H7 (cell line): ENCODE measurements at regions not wholly inside any gene's neighbourhood (a gene's known extent, or its start where the extent isn't known, plus 50 kb on each side); places are given as distances from the start of the nearest gene placed in this dataset.
"Not testable (repeated sequence)": the region's sequence is repeated elsewhere in the genome, so short reads cannot be mapped to it uniquely, and the experiment has no call there.

Experiments
- DNase-seq: peaks from one replicate; pipeline ENCODE4 v3.0.0; 2012
- H3K27me3 ChIP-seq: 2 replicates; pipeline ENCODE4 v1.6.0; 2011; ENCODE audit warnings: mild to moderate bottlenecking, low read length; ENCODE audit not compliant: control insufficient read depth, insufficient read depth
- H3K36me3 ChIP-seq: replicated peaks from 2 replicates; pipeline ENCODE4 v1.5.1; 2011; ENCODE audit warnings: low read length; ENCODE audit not compliant: control insufficient read depth, insufficient read depth
- H3K4me3 ChIP-seq: 2 replicates; pipeline ENCODE4 v1.5.1; 2011; ENCODE audit warnings: low read depth, mild to moderate bottlenecking, control low read depth, low read length, moderate library complexity; ENCODE audit not compliant: insufficient read depth

DNA sequence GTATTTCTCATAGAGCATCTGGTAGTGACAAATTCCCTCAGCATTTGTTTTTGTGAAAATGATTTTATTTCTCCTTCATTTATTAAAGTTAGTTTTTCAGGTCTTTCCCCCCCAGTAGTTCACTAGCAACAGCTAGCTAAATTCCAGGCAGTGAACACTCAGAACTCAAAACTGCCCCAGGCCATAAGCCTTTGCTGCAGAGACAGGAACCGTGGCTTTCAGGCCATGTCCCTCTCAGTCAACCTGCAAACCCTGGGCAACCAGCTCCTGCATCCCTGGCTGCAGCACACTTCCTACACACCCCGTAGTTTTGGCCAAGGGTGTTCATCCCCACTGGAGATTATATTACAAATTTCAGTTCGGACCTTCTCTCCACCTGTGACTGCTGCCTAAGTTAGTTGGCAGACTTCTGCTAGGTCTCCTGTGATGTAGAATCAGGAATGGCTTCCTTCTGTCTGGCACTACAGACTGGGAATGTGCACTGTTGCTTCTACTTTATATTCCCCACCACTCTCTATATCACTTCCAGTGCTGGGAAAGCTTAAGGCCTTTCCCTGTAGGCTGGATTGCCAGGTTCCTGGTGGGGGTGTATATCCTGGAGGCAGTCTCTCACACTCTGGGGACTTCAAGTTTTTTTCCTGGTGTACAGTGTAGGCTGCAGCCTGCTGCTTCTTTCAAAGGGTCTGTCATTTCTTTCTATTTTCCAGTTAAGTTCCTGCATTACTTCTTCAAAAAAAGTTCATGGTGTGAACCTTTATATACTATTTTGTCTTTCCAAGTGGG is 924.4 kb upstream of the LRFN5 start:
- H3K4me3 ChIP-seq, result no peak overlapping the region
- no peaks in the 10 kb centered on the region for H3K36me3 ChIP-seq
- H3K27me3 ChIP-seq, result no peaks in the 10 kb centered on the region
- DNase-seq, result no peak

DNA sequence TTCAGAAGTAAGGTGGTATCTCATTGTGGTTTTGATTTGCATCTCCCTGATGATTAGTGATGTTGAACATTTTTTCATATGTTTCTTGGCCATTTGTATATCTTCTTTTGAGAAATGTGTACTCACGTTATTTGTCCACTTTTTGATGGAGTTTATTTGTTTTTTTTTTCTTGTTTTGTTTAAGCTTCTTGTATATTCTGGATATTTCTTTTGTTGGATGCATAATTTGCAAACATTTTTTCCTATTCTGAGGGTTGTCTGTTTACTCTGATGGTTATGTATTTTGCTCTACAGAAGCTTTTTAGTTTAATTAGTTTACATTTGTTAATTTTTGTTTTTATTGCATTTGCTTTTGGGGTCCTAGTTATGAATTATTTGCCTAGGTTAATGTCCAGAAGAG is 927.4 kb upstream of the LRFN5 start:
- H3K27me3 ChIP-seq, result no peaks in the 10 kb centered on the region
- no peaks in the 10 kb centered on the region for H3K36me3 ChIP-seq
- no peak overlapping the region for H3K4me3 ChIP-seq
- no peak for DNase-seq

GRCh38 chr14:40677206-40677605 is 929.5 kb upstream of the LRFN5 start:
- H3K27me3 ChIP-seq, H3K36me3 ChIP-seq, DNase-seq, H3K4me3 ChIP-seq: not testable (repeated sequence)

DNA sequence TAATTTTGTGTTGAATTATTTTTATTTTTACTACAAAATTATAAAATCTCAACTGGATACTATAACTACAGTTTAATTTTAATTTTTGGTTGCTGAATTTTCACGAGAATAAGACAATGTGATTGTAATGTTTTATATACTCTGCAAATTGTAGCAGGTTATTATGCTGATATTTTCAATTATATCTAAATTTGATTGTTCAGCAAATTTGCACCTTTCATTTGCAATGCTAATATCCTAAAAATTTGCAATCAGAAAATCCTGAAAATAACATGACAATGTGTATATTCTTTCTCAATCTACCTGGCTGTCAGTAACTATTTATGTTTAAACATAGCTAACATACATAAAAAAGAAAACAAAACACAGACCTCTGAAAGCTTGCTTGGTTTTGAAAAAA is 932.2 kb upstream of the LRFN5 start:
- Histone ChIP-seq H3K4me3 (no peak overlapping the region), H3K36me3 (no peaks in the 10 kb centered on the region), H3K27me3 (no peaks in the 10 kb centered on the region)
- DNase-seq, result no peak

DNA sequence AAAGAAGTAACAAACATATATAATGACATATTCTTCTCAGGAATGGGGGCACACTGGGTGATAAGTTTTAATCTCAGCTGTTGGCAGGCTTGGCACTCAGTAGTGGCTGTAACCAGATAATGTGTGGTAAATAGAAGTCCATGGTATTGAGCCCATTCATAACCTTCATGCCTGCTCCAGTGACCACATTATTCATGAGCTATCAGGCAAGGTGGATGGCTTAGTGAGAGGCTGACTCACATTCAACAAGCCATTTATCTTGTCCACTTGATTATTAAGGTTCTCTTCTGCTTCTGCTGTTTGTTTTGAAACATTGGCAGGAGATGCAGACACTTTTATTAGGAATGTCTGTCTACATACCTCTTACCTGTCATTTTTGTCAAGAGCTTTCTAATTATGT is 950.4 kb upstream of the LRFN5 start:
- DNase-seq, result no peak
- H3K27me3 ChIP-seq, result no peaks in the 10 kb centered on the region
- no peaks in the 10 kb centered on the region for H3K36me3 ChIP-seq
- H3K4me3 ChIP-seq, result no peak overlapping the region

DNA sequence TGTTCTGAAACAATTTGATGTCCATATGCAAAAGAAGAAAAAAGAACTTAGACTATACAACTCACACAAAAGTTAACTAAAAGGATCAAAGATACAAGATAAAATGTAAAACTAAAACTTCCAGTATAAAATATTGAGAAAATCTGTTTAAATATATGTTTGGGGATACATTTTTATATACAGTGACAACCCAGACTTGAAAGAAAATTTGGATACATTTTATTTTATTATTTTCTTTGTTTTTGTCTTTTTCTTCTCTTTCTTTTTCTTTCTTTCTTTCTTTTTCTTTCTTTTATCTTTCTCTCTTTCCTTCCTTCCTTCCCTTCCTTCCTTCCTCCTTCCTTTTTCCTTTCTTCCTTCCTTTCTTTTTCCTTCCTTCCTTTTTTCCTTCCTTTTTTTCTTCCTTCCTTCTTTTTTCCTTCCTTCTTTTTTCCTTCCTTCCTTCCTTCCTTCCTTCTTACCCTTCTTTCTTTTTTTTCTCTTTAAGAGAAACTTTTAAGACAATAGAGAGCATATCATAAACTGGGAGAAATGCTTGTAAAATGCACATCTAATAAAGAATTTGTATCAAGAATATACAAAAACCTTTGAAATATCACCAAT is 954.5 kb upstream of the LRFN5 start:
- Histone ChIP-seq H3K4me3 (no peak overlapping the region), H3K27me3 (no peaks in the 10 kb centered on the region), H3K36me3 (no peaks in the 10 kb centered on the region)
- DNase-seq, result no peak

DNA sequence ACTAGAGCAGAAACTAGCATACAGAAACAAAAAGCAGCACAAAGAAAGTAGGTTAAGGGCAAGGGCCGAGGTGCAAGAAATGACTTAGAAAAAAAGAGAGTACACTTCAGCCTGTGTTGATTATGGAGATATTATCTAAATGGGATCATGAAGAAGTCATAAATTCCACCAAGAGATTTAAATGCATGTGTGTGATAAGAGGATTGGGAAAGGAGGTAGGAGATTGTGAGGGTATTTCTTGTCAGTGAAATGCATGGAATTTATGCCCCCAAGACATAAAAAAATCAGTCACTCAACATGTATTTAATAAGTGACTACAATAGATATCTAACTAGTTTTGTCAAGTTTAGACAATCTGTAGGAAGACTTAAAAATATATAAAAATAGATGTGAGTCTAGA is 976.2 kb upstream of the LRFN5 start:
- H3K27me3 ChIP-seq, result no peaks in the 10 kb centered on the region
- peak overlapping the region; percentile 44; the same call in 1 of the 2 replicates for H3K4me3 ChIP-seq
- DNase-seq, result no peak
- no peaks in the 10 kb centered on the region for H3K36me3 ChIP-seq

DNA sequence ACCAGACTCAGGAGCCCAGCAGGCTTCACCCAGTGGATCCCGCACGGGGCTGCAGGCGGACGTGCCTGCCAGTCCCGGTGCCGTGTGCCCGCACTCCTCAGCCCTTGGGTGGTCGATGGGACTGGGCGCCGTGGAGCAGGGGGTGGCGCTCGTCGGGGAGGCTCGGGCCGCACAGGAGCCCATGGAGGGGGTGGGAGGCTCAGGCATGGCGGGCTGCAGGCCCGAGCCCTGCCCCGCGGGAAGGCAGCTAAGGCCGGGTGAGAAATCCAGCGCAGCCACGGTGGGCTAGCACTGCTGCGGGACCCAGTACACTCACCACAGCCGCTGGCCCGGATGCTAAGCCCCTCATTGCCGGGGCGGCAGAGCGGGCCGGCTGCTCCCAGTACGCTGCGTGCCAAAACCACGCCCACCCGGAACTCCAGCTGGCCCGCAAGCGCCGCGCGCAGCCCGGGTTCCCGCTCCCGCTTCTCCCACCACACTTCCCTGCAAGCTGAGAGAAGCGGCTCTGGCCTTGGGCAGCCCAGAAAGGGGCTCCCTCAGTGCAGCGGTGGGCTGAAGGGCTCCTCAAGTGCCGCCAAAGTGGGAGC is 977.0 kb upstream of the LRFN5 start:
- H3K27me3 ChIP-seq, H3K36me3 ChIP-seq: not testable (repeated sequence)
- H3K4me3 ChIP-seq, result peak overlapping the region; percentile 44
- peak; percentile 48 for DNase-seq

DNA sequence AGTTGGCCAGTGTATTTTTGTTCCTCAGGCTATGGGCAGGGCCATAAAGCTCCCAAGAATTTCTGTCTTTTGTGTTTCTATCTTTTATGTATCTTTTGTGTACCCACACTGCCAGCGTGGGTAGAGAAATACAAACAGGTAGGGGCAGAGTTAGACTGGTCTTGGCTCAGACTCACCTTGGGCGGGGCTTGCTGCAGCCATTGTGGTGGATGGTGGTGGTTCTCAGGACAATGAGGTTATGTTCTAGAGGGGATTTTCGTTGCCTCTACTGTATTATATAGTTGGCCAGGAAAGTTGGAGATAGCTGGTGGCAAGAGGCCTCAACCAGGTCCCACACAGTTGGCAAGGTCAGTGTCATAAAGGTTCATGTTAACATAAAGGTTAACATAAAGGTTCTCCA is 977.5 kb upstream of the LRFN5 start:
- Histone ChIP-seq H3K27me3 (no peaks in the 10 kb centered on the region), H3K36me3 (no peaks in the 10 kb centered on the region), H3K4me3 (peak overlapping the region; percentile 44)
- no peak for DNase-seq

GRCh38 chr14:40623643-40624042 is 983.0 kb upstream of the LRFN5 start:
- no peak for DNase-seq
- no peaks in the 10 kb centered on the region for H3K36me3 ChIP-seq

DNA sequence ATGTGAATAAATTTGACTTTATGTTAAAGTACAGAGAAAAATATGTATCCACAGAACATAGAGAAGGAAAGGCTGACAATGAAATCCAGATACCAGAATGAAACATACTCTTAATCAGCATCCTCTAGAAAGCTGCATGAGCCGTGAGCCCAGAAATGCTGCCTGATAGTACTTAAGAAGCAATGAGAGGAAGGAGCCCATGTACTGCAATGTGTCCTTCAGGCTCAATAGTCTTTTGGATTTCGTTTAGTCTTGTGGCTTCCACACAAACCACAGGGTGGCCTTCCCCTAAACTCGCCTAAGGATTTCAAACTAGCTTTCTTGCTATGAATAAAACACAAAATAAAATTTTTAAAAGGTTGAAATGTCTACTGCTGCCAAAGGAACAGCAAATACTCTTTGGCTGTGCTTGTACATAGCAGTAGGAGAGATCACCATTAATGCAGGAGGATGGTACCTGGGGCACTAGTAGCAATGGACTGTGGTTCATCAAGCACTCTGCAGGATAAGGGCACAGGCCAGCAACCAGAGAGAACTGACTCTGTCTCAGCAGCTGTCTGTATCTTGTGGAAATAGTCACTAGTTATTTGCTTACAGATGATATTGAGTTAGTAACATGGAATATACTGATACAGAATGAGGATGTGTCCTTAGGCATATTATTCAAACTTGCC is 988.3 kb upstream of the LRFN5 start:
- Histone ChIP-seq H3K27me3 (no peaks in the 10 kb centered on the region), H3K36me3 (no peaks in the 10 kb centered on the region), H3K4me3 (no peak overlapping the region)
- DNase-seq, result no peak

More at GRCh38 chr14:40623643-40624042, 983.0 kb upstream of the LRFN5 start:
- H3K4me3 ChIP-seq, result no peak overlapping the region
- H3K27me3 ChIP-seq, result no peaks in the 10 kb centered on the region

GRCh38 chr14:40616579-40616978 is 990.1 kb upstream of the LRFN5 start:
- H3K4me3 ChIP-seq, result no peak overlapping the region
- H3K27me3 ChIP-seq, result no peaks in the 10 kb centered on the region
- no peak for DNase-seq
- H3K36me3 ChIP-seq, result no peaks in the 10 kb centered on the region

GRCh38 chr14:40601063-40601462 is 1005.6 kb upstream of the LRFN5 start:
- no peaks in the 10 kb centered on the region for H3K27me3 ChIP-seq
- no peak for DNase-seq
- H3K36me3 ChIP-seq, result no peaks in the 10 kb centered on the region

DNA sequence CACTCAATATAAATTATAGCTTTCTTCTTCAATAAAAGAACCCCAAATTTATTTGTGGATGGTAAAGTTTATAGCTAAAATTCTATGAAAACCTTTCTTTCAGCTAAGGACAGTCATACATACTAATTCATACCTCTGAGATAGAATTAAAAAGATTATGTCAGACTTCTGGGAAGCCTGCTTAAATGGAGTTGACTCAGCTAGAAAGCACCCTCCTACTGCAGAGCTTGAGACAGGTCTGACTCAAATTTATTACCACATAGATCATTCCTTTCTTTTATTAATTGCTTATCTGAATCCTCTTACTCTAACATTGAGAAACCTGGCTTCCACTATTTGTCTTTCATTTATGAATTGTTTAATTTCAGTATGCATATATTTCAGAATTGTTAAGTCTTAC is 1007.0 kb upstream of the LRFN5 start:
- H3K4me3 ChIP-seq, result no peak overlapping the region
- no peaks in the 10 kb centered on the region for H3K27me3 ChIP-seq
- no peak for DNase-seq
- no peaks in the 10 kb centered on the region for H3K36me3 ChIP-seq

More at GRCh38 chr14:40601063-40601462, 1005.6 kb upstream of the LRFN5 start:
- H3K4me3 ChIP-seq, result no peak overlapping the region

DNA sequence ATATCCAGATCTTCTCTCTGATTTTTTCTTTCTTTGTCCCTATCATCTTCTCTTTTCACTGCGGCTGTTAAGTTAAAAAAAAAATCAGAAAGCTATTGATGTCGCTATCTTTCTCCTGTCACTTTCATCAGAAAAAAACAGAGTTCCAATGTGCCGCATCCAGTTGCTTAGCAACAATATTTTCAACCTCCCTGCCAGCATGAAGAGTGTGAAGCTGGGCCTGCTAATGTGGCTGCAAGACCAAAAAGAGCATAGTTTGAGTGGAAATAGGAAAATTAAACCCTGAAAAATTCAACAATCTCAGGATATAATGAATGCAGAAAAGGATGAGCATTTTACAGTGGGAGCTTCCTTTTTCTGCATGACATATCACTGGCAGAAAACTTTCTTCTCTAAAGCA is 1025.4 kb upstream of the LRFN5 start:
- no peak for DNase-seq
- Histone ChIP-seq H3K27me3 (no peaks in the 10 kb centered on the region), H3K4me3 (no peak overlapping the region), H3K36me3 (no peaks in the 10 kb centered on the region)
